GM12864 (cell line): ENCODE measurements at regions not wholly inside any gene's neighbourhood (a gene's known extent, or its start where the extent isn't known, plus 50 kb on each side); places are given as distances from the start of the nearest gene placed in this dataset.

Experiments used
- DNase-seq: peaks from one replicate; pipeline ENCODE4 v3.0.0-alpha.2; 2011; ENCODE audit warnings: low read depth
- H3K4me3 ChIP-seq: 2 replicates; pipeline ENCODE4 v1.5.1; 2011; ENCODE audit warnings: mild to moderate bottlenecking, low read depth, low read length, control low read depth
- TF ChIP-seq, protein P1 (sequence below): IDR thresholded peaks from 2 replicates; pipeline ENCODE4 v1.5.1; 2011; ENCODE audit warnings: low read depth, mild to moderate bottlenecking, moderate library complexity, low read length, control low read depth, inconsistent platforms; ENCODE audit errors: missing control alignments

GRCh38 chr1:81452693-81453366 lies 347.9 kb upstream of the ADGRL2 start:
- DNase-seq: no peak
- H3K4me3 ChIP-seq: no peak overlapping the region
- TF ChIP-seq, protein P1, sequence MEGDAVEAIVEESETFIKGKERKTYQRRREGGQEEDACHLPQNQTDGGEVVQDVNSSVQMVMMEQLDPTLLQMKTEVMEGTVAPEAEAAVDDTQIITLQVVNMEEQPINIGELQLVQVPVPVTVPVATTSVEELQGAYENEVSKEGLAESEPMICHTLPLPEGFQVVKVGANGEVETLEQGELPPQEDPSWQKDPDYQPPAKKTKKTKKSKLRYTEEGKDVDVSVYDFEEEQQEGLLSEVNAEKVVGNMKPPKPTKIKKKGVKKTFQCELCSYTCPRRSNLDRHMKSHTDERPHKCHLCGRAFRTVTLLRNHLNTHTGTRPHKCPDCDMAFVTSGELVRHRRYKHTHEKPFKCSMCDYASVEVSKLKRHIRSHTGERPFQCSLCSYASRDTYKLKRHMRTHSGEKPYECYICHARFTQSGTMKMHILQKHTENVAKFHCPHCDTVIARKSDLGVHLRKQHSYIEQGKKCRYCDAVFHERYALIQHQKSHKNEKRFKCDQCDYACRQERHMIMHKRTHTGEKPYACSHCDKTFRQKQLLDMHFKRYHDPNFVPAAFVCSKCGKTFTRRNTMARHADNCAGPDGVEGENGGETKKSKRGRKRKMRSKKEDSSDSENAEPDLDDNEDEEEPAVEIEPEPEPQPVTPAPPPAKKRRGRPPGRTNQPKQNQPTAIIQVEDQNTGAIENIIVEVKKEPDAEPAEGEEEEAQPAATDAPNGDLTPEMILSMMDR: no peak

DNA sequence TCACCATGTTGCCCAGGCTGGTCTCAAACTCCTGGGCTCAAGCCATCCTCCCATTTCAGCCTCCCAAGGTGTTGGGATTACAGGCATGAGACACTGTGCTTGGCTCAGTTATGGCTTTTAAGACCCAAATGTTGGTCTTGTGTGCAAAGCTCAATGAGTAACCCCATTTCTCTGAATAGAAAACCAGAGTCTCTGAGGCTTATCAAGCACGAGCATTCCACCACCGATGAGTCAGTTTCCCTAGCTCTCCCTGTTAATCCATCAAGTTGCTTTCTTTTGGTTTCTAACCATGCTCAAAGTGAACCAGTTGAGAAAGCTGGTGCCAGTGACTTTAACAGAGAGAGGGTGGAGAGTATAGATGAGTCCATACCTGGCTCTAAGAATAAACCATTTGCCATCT lies 350.9 kb upstream of the ADGRL2 start:
- TF ChIP-seq, protein P1: no peak
- no peak overlapping the region for H3K4me3 ChIP-seq
- no peak for DNase-seq

- no peak for DNase-seq
- TF ChIP-seq, protein P1: no peak
- no peak overlapping the region for H3K4me3 ChIP-seq
Measured at GRCh38 chr1:81446000-81446669, 354.6 kb upstream of the ADGRL2 start.

GRCh38 chr1:81443288-81443687 lies 357.4 kb upstream of the ADGRL2 start:
- TF ChIP-seq, protein P1: no peak
- no peak overlapping the region for H3K4me3 ChIP-seq
- DNase-seq: no peak

DNA sequence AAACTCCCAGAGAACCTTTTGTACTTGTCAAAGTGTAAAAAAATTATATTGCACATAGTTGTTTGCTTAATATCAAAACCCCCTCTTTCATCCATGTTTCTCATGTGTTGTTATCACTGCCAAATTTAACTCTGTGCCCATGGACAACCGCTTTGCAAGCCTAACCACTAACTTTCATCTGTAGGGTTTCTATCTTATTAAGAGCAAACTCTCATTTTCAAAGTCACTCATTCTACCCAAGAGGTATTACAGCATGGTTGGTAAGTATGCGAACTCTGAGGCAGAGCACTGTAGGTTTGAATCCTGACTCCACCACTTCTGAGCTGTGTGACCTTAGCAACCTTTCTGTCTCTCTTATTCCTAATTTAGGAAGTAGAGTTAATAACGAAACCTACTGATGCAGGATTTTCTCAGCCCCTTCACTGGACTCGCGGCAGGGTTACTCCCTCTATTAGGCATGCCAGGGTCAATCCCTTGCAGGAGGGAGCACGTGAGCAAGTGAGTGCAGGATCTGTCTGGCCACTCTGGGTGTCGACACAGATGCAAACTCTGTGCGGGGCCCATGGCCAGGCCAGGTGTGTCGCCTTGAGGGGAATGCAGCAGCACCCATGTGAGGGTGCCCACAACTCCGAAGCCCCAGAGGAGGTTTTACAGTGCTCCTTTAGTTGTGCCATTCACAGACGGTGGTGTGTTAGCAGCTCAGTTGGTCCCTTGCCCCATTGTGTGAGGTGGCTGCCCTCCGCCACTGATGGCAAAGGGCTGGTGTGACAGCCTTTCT lies 361.5 kb upstream of the ADGRL2 start:
- no peak for DNase-seq
- TF ChIP-seq, protein P1: no peak
- no peak overlapping the region for H3K4me3 ChIP-seq

DNA sequence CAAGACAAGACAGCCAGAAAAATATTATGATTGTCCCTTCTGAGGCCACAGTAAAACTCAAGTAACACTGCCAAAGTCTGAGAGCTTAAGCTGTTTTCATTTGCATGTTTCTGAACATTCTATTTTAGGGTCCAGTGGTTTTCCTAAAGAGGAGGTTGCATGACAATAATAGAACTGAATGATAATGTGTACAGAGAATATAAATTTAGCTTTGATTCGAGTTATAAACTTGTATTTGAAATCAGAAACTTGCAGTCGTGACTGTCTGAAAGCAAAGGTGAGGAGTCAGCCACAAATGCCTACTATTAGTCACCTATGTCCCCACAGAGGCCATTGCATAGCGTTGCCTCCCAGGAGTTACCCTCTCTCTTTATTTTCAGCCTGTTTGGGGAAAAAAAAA lies 363.1 kb upstream of the ADGRL2 start:
- TF ChIP-seq, protein P1: no peak
- no peak for DNase-seq
- H3K4me3 ChIP-seq: no peak overlapping the region
